Pons (tissue), 1 donor: ENCODE measurements at regions not wholly inside any gene's neighbourhood (a gene's known extent, or its start where the extent isn't known, plus 50 kb on each side); places are given as distances from the start of the nearest gene placed in this dataset.

Experiments
- DNase-seq: peaks from one replicate; pipeline ENCODE4 v3.0.0-alpha.2; 2016; ENCODE audit warnings: low spot score

DNA sequence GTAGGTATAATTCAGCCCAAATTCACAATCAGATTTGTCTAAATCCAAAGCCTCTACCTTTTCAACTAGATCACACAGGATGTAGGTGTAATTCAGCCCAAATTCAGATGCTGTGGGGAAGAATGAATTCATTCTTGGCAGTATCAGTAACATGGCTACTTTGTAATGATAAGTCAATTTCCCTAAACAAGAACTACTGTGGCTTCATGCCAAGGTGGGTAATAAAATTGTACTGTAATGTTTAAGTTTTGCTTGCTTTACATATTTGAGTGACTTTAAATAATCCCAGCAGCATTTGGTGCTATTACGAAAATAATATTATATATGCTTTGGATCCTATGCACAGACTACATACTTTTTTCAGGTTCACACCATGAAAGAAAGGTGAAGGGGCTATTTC is 239.1 kb downstream of the HDGFL1 start:
- no peak for DNase-seq

- no peak for DNase-seq
These were observed 240.0 kb downstream of the HDGFL1 start for GRCh38 chr6:22809370-22809769.

GRCh38 chr6:22819209-22819608 is 249.8 kb downstream of the HDGFL1 start:
- DNase-seq, result no peak

DNA sequence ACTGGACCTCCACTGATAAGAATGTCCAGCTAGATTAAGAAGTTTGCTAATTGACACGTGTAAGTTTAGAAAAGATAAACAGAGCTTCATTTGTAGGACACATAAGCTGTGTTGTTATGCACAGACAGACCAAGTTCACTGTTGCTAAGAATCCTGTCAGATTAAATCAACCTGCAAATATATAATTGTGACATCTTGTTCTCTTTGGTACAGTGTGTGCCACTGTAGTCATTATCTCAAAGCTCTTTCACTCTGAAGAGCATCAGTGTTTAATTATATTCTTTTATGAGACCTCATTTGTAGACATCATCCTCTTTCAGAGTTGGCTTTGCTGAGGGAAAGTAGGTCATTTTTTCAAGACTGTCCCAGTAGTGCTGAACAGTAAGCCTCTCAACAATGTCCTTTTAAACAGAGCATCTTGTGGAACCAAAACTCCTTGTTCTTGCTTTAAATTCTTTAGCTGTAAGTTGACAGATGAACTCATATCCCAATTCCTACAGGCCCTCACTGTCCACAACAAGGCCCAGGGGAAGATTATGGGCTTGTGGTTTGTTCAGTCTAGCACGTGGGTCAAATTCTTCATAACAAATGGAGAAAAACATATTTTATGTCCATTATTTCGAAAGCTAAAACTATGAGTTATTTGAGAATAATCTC is 252.4 kb downstream of the HDGFL1 start:
- DNase-seq, result no peak

DNA sequence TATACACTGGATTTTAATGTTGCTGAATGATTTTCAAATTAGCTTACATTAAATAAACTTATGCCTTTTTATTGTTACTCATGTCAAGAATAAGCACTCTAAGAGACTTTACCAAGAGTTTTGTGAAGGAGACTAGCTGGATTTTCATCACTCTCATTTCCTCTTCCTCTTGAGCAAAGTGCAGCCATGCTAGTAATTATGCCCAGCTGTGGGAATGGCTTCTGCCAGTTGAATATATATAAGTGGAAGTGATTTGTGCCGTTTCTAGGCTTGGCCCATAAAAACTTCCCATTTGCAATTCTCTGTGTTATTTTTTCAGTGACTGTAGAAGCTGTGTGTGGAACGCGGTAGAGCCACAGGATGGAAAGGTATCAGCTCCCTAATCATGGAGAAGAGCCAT is 255.8 kb downstream of the HDGFL1 start:
- no peak for DNase-seq

- no peak for DNase-seq
These were observed 257.6 kb downstream of the HDGFL1 start for GRCh38 chr6:22826961-22827360.

DNA sequence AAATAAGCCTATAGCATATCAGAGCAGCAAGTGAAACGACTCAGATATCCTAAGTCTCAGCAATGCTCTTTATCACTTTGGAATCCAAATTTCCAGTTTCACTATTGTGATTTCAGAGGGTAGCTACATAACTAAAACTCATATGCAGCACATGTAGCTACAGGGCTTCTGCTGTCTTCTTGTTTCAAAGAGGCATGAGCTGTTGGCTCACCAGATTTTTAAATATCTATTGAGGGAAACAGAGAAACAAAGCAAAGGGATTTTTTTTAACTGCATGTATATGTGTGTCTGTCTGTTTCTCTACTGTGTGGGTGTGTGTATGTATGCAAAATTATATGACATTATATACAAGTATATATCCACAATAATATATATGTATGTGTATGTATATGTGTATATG is 258.4 kb downstream of the HDGFL1 start:
- no peak for DNase-seq

- no peak for DNase-seq
These were observed 259.1 kb downstream of the HDGFL1 start for GRCh38 chr6:22828179-22829062.

DNA sequence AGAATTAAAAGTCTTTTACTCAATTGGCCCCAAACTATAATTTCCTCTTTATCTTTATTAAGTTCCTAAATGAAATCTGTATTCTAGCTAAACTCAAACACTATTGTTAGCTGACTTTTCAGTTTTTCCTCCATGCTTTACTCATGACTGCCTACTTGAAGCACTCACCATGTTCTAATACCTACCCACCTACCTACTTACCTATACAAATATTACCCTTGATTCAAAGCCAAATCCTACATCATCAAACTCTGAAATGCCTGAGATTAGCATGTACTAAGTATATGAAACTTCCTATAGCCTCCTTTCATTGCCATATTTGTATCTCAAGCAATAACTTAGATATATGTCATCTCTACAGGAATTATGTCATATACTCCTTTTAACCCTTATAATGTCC is 259.7 kb downstream of the HDGFL1 start:
- no peak for DNase-seq

DNA sequence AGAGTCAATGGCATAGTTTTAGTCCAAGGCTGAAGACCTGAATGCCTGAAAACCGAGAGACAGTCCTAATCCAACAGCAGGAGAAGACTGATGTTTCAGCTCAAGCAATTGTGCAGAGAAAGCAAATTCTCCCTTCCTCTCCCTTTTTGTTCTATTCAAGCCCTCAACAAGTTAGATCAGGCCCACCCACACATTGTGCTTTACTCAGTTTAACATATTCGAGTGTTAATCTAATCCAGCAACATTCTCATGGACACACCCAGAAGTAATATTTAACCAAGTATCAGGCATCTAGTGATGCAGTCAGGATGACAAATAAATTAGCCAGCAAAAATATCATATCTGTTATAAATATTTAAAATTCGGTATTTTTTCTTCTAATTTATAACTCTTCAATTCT is 261.1 kb downstream of the HDGFL1 start:
- DNase-seq, result no peak

DNA sequence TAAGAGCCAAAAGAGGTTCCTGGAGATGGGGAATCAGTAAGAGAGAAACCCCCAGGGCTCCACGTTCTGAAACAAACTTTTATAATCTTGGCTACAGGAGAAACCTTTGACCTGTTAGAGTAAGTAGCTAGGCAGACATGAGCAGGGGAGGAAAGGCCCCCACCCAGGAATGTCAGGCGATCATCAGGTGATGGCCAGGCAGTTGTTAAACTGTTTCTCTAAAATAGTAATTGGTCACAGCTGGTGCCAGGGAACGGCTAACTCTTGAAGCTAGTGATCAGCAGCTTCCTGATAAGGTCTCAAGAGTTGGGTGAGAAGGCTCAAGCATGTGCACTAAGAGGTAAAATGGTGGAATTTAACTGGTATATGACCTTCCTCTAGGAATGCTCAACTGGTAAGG is 263.8 kb downstream of the HDGFL1 start:
- DNase-seq, result no peak

DNA sequence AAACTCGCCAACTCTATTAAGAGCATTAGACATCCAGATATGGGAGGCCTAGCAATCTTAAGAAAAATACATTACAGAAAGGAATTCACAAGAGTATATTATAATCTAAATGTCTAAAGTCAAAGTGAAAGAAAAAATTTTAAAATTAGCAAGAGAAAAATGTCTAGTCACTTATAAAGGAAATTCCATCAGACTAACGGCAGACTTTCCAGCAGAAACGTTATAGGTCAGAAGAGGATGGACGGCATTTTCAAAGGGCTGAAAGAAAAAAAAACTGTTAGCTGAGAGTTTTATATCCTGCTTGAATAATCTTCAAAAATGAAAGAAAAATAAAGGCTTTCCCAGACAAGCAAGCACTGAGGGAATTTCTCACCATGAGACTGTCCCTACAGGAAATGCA is 269.0 kb downstream of the HDGFL1 start:
- DNase-seq, result no peak

GRCh38 chr6:22845467-22845866 is 276.1 kb downstream of the HDGFL1 start:
- no peak for DNase-seq

DNA sequence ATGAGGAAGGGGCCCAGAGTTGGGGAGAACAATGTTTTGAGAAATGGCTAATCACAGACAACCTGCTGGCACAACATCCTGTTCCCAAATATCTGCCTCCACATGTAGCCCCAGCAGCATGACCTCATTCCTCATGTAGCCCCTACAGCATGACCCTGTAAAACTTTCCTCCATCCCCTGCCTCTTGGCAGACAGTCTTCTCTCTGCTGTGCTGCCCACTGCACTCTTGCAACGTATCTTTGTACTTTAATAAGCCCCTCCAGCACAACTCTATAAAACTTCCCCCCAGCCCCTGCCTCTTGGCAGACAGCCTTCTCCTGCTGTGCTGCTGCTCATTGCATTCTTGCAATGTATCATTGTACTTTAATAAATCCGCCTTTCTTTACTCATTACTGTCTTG is 278.8 kb downstream of the HDGFL1 start:
- DNase-seq, result no peak

DNA sequence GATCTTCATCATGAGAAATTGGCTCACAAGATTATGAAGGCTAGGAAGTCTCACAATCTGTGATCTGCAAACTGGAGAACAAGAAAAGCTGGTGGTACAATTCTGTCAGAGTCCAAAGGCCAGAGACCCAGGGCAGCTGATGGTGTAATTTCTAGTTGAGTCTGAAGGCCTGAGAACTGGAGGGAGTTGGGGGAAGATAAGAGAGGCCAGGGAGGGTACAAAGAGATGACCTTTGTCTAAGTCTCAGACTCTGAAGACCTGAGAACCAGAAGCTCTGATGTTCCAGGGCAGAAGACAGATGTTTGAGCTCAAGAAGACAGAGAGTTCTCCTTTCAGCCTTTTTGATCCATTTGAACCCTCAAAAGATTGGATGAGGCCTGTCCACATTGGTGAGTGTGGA is 280.6 kb downstream of the HDGFL1 start:
- no peak for DNase-seq

DNA sequence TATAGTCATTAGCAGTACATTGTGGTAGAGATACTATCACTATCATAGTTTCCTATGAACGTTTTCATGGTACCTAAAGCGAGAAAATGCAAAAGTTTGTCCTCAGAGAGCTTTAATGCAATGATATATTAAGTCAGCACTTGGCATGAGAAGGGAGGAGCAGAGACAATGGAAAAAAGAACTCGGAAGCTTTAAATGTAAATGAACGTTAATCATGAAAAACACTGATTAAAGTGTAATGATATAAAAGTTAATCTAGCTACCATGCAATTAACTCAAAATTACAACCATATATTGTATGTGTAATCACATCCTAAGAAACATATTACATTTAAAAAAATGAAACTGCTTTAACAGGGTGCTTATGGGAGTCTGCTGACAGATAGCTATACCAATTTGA is 282.7 kb downstream of the HDGFL1 start:
- no peak for DNase-seq

- DNase-seq, result peak; percentile 6
These were observed 304.3 kb downstream of the HDGFL1 start for GRCh38 chr6:22873513-22874136.

DNA sequence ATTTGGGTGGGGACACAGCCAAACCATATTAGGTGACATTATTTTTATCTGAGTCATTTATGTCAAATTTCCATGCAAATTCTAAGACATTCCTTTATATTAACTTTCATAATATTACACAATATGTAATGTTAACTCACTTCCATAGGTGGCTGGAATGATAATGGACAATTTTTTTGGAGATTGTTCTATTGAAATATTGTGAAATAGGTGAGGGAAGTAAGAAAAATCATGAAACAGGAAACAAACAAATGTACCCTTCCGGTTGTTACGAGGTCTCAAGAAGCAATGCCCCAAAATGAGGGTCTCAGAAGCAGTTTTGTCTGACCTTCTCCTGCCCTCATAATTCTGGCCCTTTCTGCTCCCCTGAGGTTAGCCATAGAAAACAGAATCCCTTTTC is 306.5 kb downstream of the HDGFL1 start:
- DNase-seq, result no peak

- DNase-seq, result peak; percentile 23
These were observed 308.9 kb downstream of the HDGFL1 start for GRCh38 chr6:22878324-22878701.

DNA sequence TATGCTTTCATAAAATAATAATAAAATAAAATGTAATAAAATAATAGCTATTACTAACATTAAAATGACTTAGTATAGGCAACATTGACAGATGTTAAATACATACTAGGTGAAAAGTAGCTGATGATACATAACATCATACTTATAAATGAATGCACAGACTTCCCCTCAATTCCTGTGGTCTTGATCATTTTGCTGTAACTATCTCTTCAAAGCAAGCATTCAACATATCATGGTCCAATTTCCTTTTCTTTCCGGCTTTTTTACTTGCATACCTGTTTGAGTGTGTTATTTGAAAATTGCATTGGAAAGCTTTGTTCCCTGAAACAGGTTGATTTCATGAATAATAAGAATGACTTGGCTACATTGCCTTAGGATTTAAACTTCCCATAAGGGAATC is 309.3 kb downstream of the HDGFL1 start:
- no peak for DNase-seq

DNA sequence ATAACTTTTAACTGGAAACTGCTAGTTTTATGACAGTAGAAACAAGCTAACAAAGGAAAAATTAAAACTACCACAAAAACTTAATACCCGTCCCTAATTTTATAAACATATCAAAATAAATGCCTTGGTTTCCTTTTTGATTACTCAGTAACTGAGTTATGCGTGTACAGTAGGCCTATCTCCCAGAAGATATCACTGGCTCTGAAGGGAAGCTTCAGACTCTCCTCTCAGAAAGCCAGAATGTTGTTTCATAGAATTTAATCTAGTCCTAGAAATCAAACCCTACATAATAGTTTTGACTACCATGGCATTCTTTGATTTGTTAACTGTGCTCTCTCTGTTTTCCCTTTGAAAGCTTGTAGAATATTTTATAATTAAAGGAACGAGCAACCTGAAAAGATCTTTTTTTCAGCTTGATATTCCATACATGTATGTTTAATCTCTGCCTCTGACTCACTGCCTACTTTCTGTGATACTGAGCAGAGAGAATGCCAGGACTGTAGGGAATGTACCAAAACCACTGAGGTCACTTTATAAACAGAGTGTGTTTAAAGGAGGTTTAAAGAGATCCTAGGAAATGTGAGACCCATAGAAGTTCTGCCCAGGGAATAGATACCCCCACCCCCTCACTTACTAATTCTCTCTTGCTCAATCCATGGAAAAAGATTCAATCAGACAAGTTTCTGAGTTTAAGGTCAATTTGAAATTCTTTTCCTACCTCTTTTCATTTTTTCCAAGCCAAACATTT is 311.5 kb downstream of the HDGFL1 start:
- DNase-seq, result no peak

DNA sequence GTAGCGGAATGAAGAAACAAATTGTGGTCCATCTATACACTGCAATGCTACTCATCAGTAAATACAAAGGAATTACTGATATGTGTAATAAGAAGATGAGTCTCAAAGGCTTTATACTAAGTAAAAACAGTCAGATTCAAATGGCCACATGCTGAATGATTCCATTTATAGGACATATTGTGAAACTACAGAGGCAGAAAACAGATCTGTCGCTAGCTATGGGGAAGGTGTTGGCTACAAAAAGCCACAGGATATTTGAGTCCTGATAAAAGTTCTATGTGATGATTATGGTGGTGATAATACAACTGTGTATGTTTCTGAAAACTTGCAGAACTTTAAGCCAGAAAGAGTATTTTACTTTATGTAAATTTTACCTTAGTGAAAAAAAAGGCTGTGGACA is 313.2 kb downstream of the HDGFL1 start:
- DNase-seq, result no peak
